GM12875 (cell line): ENCODE measurements at regions not wholly inside any gene's neighbourhood (a gene's known extent, or its start where the extent isn't known, plus 50 kb on each side); places are given as distances from the start of the nearest gene placed in this dataset.

Experiments
- H3K4me3 ChIP-seq: one replicate; pipeline ENCODE4 v1.5.1; 2011; ENCODE audit warnings: low read depth, low read length, control low read depth
- CTCF ChIP-seq: IDR thresholded peaks from 2 replicates; pipeline ENCODE4 v1.5.1; 2011; ENCODE audit warnings: low read depth, mild to moderate bottlenecking, control low read depth, inconsistent platforms, low read length, moderate library complexity, borderline replicate concordance; ENCODE audit not compliant: insufficient read depth

- TF ChIP-seq CTCF = no peak
- no peak overlapping the region for H3K4me3 ChIP-seq
Observed at GRCh38 chr10:113447278-113447677, 105.6 kb upstream of the HABP2 start.

DNA sequence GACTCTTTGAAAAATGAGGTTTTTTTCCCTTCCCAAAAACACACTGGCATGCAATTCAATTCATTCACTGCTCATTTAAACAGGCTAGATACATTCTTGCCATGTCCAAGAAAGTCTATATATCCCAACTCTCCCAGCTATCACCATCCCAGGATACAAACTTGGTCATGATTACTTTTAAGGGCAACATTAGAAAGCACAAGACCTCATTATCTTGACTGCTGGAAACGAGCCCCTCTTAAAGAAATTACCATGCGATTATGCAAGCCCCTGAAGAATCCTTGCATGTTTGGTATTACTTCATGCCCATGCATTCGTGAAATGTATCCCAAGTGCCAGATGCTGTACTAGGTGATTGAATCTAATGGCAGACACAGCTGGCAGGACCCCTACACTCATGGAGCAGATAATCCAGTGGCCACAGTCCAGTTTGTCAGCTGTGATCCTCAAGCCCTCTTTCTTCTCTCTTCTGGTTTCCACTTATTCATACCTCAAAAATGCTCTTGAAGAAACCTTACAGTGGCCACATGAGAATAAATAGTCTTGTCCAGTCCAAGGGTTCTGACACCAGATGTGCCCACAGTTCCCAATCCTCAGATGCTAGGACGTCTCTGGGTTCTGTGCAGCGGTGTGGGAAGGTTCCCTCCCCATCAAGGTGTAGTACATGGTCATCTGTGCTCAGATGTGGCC is 103.7 kb upstream of the HABP2 start:
- H3K4me3 ChIP-seq = no peak overlapping the region
- TF ChIP-seq CTCF = no peak

DNA sequence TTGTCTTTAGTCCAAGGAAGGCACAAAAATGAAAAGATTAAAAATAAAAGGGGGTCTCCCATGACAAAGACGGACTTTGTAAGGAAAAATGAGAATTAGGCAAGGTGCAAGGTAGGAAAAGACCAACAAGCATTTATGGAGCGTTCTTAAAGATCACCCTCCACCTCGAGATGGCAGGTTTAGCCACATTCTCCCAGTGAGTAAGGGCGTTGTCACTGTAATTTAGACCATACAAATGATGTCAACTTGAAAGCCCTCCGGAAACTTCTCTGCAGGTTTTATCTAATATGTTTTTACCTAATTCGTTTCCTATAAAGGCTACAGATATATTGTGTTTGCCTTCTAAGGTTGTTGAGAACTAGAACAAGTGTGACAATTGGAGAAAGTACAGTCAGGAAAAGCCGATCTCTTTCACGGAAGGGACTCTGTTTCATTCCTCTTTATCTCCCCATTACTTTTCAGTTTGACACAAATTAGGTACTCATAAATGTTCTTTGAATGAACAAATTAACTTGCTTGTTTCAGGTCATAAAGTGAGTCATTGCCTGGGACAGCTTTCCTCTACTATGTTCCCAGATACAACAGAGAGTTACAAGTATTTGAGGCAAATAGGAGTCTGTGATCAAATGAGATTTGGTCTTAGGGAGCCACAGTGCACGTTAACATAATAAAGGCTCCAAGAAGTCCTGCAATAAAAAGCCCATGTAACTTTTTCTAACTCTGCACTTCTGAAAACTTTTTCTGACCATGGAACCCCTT is 102.6 kb upstream of the HABP2 start:
- H3K4me3 ChIP-seq = no peak overlapping the region
- TF ChIP-seq CTCF = no peak

- no peak overlapping the region for H3K4me3 ChIP-seq
- no peak for TF ChIP-seq CTCF
Observed at GRCh38 chr10:113450906-113451305, 101.9 kb upstream of the HABP2 start.

- H3K4me3 ChIP-seq = no peak overlapping the region
- TF ChIP-seq CTCF = no peak
Observed at GRCh38 chr10:113452146-113452845, 100.6 kb upstream of the HABP2 start.

DNA sequence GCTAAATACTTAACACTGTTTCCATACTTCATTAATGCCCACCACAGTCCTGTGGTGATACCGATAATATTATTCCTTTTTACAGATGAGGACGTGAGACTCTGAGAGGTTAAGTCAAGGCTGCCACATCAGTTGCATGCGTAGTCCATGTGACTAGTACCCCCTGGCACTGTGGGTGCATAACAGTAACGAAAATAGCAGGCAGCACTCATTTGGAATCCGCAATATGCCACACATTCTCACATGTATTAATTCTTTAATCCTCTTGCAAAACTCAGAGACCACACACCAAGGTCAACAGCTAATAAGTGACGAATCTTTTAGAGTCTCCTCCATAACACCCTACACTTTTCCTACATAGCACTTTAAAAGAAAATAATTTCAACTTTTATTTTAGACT is 99.5 kb upstream of the HABP2 start:
- no peak overlapping the region for H3K4me3 ChIP-seq
- no peak for TF ChIP-seq CTCF
